ENCODE measurements at regions not wholly inside any gene's neighbourhood (a gene's known extent, or its start where the extent isn't known, plus 50 kb on each side); places are given as distances from the start of the nearest gene placed in this dataset.
A peak's percentile ranks its signal among the peaks of the same experiment; 100 is the strongest.

DNA sequence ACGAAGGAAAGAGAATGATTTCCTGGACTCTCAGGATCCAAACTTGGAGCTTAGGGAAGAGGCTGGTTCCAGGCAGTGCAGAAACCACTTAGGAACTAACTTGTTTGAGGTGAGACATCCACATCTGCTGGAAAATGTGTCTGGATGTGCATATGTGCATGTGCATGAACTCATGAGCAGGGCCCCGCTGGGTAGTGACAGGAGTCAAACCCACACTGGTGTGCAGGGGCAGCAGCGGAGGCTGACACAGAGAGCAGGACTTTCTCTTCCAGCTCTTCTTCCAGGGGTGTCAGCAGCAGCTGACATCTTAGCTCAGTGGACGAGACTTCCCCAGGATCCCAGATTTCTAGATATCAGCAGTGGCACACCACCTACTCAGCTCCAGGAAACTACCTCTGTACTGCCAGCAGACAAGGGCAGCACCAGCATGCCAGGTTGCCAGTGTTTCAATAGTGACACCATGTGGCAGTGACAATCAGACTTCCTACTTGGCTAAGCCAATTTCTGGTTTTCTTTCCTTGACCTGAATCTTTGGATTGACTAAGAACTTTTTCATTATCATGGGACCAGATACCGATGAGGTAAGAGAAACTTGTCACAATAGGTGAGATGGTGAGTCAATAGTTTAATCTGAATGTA, 227.5 kb upstream of the ZC3H12C start:
- DNase-seq: no peak

DNA sequence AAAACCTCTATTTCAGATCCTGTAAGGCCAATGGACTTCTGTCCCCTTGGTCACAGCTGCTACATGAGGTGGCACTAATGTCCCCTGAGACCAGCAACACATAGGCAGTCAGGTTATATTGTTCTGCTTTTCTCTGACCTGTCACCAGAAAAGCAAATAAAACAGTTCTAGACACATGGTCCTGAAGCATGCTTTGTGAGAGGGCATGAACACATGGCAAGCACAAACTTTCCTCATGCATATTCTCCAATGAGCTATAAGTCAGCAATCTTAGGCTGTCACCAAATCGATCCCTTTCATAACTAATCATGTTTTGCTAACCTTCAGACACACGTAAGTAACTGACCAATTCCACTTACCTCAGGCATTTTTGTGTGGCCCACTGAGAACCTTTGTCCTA, 225.4 kb upstream of the ZC3H12C start:
- no peak for DNase-seq

GRCh38 chr11:109869536-109869935, 223.7 kb upstream of the ZC3H12C start:
- DNase-seq: no peak

- no peak for DNase-seq
Observed at GRCh38 chr11:109870297-109870696, 222.9 kb upstream of the ZC3H12C start.

DNA sequence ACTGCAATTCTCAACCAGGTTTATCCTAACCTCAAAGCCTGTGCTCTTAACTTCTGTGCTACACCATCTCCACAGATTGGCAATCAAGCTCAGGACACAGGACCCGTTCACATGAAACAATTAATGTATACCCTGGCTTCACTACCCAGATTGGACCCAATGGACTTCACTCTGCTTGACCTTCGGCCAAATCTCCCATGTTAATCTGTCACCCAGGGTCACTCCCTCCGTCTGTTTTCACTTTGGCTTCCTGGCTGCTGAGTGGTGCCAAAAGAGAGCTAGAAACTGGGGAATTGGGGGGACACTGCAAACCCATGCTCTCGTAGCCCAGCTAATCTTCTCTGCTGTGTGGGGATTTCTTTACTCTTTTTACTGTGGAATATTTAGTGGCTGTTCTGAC, 216.1 kb upstream of the ZC3H12C start:
- DNase-seq: no peak

- no peak for DNase-seq
Observed at GRCh38 chr11:109884501-109884900, 208.7 kb upstream of the ZC3H12C start.

- no peak for DNase-seq
Observed at GRCh38 chr11:109885006-109885405, 208.2 kb upstream of the ZC3H12C start.

DNA sequence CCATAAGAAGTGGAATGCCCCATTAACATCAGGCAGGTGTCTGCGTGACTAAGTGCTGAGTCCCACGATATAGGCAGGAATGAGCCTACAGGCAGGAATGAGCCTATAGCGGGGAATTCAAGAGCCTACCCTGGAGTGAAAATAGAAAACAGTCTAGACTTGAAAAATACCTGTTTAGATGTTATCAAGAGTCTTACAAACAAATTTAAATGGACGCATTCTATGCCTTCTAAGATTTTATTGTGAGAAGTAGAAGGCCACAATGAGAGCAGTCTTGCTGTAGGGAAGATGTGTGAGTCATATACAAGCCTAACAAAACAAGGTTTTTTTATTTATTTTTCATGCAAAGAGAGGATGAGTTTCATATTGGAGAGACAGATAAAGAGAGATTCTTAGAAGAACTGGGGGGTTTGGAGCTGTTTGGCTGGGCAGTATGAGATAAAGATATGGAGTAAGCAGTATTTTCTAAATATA, 200.8 kb upstream of the ZC3H12C start:
- no peak for DNase-seq

- DNase-seq: no peak
Observed at GRCh38 chr11:109894242-109894641, 198.9 kb upstream of the ZC3H12C start.

DNA sequence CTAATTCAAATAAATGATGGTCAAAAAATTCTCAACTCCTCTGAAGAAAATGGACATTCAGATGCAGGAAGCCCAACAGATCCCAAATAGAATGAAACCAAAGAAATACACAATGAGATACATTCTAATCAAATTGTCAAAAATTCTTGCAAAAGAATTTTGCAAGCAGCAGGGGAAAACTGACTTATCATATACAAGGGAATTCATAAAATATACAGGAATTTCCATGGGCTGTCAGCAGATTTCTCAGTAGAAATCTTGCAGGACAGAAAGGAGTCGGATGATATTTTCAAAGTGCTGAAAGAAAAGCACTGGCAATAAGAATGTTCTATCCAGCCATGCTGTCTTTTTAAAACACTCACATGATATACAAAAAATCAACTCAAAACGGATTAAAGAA, 194.6 kb upstream of the ZC3H12C start:
- DNase-seq: no peak

DNA sequence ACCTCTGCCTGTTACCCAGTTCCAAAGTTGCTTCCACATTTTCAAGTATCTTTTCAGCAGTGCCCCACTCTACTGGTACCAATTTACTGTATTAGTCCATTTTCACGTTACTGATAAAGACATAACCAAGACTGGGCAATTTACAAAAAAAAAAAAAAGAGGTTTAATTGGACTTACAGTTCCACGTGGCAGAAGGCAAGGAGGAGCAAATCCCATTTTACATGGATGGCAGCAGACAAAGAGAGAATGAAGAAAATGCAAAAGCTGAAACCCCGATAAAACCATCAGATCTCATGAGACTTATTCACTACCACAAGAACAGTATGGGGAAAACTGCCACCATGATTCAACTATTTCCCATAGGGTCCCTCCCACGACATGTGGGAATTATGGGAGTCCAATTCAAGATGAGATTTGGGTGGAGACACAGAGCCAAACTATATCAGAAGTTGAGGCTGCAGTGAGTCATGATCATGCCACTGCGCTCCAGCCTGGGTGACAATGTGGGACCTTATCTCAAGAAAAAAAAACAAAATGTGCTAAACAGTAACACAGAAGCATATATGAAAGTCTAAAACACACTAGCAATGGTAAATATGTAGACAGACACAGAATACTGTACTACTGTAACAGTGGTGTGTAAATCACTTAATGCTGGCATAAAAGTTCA, 190.3 kb upstream of the ZC3H12C start:
- DNase-seq: no peak

DNA sequence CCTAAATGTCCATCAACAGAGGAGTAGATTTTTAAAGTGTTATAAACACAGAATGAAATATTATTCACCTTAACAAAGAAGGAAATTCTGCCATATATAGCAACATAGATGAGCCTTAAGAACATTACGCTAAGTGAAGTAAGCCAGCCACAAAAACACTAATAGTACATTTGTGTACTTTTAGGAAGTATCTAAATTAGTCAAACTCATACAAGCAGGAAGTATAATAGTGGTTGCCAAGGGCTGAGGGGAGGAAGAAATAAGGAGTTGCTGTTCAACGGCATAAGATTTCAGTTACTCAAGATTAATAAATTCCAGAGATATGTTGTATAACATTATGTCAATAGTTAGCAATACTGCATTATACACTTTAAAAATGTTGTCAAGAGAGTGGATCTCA, 181.7 kb upstream of the ZC3H12C start:
- DNase-seq: no peak

GRCh38 chr11:109914038-109914437, 179.2 kb upstream of the ZC3H12C start:
- DNase-seq: no peak

DNA sequence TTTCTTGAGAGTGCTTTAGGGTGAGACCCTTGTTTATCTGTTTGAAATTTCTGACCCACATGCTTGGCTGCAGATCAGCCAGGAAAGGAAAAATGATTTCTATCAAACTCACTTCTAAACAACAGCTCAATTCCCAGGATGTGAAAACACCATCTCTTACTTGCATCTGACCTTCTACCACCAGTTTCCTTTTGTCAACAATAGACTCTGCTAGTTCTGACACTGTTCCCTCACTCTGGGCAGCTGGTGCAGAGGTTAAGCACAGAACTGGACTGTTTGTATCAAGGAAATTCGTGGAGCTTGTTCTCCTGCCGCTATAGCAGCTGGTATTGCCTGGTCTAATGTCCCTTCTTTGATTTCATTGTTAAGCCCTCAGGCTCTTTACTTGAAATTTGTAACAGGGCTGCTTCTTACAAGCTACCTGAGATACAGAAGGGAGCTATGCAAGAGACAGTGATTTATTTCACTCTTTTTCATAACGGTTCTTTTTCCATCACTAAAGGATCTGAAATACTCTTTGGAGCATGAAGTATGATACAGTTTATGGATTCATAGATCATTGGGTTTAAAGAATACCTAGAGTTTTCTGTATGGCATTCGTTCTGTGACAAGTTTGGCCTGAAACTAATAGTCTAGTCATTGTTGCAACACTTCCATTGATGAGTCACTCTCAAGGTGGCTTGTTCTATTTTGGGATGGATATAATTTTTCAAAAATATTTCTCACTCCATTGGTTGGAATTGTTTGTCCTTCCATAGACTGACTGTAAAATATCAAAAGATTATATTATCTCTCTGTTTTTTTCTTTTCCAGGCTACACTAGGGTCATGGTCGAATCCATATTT, 178.2 kb upstream of the ZC3H12C start:
- no peak for DNase-seq

DNA sequence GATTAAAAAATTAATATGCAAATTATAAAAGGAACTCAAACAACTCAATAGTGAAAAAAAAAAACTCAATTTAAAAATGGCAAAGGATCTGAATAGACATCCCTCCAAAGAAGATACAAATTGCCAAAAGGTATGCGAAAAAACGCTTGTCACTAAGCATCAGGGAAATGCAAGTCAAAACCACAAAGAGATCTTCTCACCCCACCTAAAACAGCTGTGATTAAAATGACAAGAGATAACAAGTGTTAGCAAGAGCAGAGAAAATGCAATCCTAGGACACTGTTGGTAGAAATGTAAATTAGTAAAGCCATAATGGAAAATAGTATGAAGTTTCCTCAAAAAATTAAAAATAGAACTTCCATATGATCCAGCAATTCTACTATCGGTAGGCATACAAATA, 166.3 kb upstream of the ZC3H12C start:
- DNase-seq: no peak

DNA sequence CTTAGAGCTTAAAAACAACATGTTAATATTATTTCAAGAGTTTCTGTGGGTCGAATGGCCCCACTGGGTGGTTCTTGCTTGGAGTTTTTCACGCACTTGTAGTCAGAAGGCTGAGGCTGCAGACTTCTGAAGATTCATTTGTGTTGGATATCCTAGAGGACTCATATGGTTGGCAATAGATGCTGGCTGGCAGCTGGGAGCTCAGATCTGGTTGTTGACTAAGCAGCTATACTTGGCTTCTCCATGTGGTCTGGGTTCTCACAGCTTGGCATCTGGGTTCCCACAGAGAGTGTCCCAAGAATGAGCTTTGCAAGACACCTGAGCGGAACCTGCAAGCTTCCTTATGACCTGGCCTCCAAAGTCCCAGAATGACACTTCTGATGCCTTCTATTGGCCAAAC, 163.9 kb upstream of the ZC3H12C start:
- DNase-seq: no peak

- DNase-seq: no peak
Observed at GRCh38 chr11:109933126-109933525, 160.1 kb upstream of the ZC3H12C start.

- no peak for DNase-seq
Observed at GRCh38 chr11:109934151-109934550, 159.0 kb upstream of the ZC3H12C start.

DNA sequence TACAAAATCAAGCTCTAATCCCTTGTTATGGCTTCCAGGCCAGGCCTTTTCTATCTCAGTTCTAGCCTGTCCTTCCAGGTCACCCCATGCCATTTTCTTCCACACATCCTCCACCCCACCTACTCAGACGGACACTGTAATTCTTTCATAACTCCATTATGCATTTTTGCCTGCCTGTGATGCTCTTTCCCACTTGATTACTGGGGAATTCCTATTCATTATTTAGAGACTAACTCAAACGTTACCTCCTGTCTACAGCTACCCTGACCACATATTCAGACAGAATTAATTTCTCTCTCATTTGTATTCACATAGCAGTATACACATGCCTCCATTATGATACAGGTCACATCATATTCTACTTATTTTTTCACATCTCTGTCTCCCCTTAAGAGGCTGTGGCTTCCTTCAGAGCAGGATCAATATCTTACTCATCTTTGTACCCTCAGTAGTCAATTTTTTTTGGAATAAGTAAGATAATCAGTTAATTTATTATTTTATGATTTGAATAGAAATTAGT, 156.5 kb upstream of the ZC3H12C start:
- DNase-seq: no peak

- no peak for DNase-seq
Observed at GRCh38 chr11:109937968-109938367, 155.2 kb upstream of the ZC3H12C start.

DNA sequence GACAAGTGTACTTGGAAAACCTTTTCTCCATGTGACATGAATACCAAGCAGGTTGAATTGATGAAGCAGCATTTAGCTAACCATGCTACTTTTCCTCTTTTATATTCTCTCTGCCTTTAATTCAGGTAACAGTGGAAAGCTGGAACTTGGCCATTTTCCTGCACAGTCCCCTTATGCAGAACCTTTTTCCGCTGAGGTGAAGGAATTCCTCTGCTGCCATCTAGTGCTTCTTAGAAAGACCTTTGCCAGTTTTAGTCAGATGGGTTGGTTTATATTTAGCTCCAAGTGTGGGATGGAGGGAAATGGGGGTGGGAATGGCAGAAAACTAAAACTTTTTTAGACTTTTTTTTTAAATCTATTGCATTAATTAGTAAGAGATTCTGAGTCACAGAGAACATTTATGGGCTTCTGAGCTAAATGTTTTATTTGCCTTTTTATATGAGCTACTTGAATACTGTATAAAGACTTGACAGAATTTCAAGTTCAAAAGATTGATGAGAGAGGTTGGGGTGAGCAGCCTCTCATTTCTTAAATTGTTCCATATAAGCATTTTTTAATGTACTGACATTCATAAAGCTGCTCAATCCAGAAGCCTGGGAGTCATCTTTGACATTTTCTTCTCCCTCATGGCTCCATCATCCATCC, 153.9 kb upstream of the ZC3H12C start:
- DNase-seq: peak; percentile 34

GRCh38 chr11:109940816-109941215, 152.4 kb upstream of the ZC3H12C start:
- no peak for DNase-seq

Data from NCI-H524 treated with DMSO at 0.1 percent for 48 hours (cell line).